GM19372 (cell line): ENCODE measurements at regions not wholly inside any gene's neighbourhood (a gene's known extent, or its start where the extent isn't known, plus 50 kb on each side); places are given as distances from the start of the nearest gene placed in this dataset.

Experiments
- ATAC-seq: cut with Tn5 transposase; IDR thresholded peaks from one replicate; pipeline ENCODE4 v1.9.1; 2021; ENCODE audit warnings: mild to moderate bottlenecking, low read depth, moderate library complexity; ENCODE audit not compliant: unreplicated experiment

GRCh38 chr14:98758440-98758839, 513.6 kb downstream of the BCL11B start:
- ATAC-seq: no peak

DNA sequence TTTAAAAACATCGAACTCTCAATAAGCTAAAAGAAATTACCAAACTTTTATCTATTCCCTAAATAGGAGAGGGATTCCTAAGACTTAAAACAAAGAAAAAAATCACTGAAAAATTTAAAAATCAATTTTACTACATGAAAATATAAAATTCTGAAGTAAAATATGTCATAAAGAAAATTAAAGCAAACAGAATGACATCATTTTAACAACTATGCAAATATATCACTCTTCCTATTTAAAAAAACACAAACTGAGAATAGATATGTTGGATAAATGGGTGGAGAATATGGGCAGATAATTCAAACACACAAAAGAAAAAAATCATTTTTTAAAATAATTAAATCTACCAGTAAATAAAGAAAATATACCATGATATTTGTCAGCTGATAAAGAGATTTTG, 510.0 kb downstream of the BCL11B start:
- no peak for ATAC-seq

- ATAC-seq: no peak
These were observed 505.2 kb downstream of the BCL11B start for GRCh38 chr14:98766818-98767217.

DNA sequence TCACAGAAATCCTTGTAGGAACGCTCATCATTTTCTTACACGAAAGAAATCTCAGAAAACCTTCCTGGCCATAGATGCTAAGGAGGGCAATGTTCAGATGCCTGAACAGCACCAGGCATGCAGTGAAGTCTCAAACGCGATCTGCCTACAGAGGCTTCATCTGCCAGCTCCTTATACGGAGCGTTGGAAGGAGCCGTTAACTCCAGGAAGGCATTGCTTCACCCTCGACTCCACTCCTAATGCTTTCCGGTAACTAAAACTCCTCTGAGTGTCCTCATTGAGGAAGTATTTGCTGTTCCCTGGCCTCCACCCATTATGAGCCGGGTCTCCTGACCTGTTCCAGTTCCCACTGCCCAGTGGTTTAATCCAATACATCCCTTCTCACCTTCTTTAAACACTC, 502.7 kb downstream of the BCL11B start:
- ATAC-seq: no peak

- ATAC-seq: no peak
These were observed 501.8 kb downstream of the BCL11B start for GRCh38 chr14:98770151-98770550.

GRCh38 chr14:98773814-98774213, 498.2 kb downstream of the BCL11B start:
- ATAC-seq: no peak

- ATAC-seq: no peak
These were observed 496.1 kb downstream of the BCL11B start for GRCh38 chr14:98775892-98776291.

- ATAC-seq: no peak
These were observed 489.9 kb downstream of the BCL11B start for GRCh38 chr14:98782062-98782461.

DNA sequence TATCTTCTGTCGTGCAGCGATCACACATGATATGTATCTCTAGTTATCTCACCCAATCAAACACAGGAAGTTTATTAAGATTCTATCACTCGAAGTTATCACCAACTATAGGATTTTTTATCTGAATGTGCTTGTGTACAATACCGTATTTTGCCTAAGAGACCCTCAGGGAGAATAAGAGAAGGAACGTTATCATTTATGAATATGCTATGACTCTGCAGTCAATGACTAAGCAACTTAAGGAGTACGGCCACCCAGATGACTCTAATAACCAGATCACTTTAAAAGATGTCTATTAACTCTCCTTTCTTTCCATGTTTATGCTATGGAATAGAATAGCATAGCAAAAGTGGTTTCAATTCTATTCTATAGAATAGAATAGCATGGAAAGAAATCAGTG, 486.4 kb downstream of the BCL11B start:
- no peak for ATAC-seq

DNA sequence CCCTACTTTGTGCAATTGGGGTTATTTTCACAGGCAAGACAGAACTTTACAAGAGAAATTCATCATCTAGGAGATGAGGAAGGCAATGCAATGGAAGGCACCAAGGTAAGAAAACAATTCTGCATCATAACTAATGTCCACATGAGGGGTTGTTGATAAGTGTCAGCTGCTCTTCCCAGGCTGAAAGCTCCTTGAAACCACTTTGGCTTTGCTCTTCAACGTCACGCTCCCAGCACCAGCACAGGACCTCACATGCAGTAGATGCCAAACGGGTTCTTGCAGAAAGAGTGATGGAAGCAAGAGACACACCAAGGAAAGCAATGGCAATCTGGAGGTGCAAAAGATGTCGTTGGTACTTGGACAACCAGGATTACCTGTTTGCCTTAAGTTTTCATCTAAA, 485.5 kb downstream of the BCL11B start:
- ATAC-seq: no peak

- ATAC-seq: no peak
These were observed 480.3 kb downstream of the BCL11B start for GRCh38 chr14:98791661-98792060.

DNA sequence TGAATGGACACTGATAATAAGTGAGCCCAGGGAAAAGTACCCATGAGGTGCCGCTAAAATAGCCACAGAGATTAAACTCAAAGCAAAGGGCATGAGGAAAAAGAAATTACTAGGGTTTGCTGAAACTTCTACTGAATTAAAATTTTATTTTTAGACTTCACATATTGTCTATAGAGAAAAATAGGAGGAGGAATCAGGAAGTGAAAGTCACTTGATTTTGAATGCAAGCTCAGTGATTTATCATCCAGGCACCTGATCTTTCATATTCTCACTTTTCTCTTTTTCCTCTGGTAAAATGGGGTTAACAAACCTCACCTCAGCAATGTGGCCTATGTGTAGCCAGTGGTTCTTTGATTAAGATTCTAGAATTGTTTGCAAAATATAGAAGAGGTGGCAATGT, 479.8 kb downstream of the BCL11B start:
- ATAC-seq: no peak

- ATAC-seq: no peak
These were observed 473.9 kb downstream of the BCL11B start for GRCh38 chr14:98798099-98798498.

DNA sequence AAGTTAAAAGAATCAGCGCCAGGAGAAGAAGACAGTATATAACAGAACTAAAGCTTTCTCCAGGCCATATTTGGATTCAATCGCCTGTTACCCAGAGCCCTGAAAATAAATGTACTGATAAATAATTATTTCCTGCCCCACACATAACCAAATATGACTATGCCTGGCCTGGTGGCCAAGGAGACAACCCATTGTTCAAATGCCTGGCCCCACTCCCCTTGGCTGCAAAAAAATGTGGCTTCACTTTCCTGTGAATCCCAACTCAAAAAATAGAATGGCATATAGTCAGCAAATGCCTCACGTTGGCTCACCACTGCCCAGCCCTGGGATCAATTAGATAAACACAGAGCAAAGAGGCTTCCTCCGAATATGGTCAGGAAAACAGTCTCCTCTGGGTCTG, 472.1 kb downstream of the BCL11B start:
- ATAC-seq: no peak

- ATAC-seq: no peak
These were observed 470.0 kb downstream of the BCL11B start for GRCh38 chr14:98802044-98802443.

DNA sequence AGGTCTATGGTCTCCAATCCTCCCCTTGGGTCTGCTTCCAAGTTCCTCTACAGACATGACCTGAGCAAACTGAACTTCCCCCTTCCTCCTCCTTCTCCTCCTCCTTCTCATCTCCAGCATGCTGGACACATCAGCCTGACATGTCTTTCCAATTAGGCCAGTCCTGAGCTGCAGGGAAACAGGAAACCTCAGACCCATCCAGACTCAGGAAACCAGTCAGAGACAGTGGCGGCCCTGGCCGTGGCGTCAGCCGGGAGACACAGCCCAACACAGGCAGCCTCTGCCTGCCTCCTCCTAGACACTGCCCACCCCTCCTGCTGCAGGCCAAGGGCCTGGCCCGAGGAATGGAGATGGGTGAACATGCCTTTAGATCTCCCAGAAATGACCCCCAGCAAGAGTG, 468.8 kb downstream of the BCL11B start:
- ATAC-seq: no peak

DNA sequence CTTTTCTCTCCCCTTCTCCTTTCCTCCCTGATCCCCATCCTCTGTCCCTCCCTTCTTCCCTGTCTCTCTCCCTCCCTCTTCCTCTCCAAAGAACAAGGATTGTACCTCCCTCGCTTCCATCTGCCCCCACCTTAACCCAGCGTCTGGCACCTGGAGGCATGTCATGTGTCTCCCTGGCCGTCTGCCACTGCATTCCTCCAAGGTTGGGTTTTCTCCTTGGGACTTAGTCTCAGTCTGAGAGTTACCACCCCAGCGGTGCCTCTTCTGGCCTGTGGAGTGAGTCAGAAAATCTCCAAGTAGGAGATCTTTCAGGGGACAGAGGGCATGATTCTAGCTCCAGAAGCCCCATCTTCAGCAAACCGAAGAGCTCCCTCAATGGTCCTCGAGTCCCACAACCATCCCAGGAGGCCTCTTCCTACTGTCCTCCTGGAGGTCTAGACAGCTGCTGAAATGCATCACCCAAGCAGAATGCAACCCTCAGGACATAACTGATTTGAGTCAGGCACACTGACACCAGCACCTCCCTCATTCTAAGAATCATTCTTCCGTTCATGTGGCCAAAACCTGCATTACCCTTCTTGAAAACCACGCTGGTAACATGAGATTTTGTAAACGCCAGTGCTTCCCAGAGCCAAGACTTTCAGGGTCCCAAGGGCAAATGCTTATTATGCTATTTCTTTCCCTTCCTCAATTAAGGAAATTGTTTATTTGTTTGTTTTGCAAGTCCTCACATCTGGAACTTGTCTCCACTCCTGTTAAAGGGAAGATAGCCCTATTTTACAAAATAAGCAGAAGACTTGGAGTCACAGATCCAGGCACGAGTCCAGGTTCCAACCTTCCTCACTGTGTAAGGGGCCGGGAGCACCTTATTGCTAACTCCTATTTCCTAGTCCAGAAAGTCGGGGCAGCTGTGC, 463.2 kb downstream of the BCL11B start:
- ATAC-seq: no peak

DNA sequence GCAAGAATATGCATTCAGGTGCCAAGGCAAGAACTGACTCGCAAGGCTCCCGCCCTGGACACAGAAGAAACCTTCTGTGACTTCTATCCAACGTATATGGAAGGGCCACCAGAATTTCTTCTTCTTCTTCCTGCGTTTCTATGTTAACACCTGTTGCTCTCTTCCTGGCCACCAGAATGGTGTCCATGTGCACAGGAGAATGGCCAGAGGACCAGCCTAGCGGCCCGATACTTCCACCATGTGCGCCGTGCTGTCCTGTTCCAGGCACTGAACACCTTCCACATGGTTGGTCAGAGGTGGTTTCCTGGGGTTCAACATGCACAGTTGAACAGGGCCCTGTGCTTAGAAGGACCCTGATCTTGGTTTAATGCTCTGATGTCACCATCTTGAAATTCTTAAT, 455.8 kb downstream of the BCL11B start:
- no peak for ATAC-seq

DNA sequence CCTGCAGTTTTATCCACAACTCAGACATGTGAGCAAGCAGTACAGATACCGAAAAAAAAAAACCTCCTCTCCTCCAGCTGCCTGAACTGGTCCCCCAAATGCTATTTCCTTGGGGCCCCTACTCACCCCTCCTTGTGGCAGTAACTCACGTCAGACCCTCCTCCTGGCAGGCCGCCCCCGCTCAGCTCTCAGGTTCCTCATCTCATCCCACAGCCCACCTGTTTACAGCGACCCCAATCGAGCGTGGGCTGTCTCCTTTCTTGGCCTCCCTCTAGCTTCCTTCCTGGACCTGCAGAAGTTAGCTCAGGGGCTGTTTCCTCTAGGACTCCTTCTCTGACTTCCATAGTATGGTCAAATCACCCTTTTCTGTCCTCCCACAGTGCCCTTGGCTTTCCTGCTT, 455.3 kb downstream of the BCL11B start:
- ATAC-seq: no peak

DNA sequence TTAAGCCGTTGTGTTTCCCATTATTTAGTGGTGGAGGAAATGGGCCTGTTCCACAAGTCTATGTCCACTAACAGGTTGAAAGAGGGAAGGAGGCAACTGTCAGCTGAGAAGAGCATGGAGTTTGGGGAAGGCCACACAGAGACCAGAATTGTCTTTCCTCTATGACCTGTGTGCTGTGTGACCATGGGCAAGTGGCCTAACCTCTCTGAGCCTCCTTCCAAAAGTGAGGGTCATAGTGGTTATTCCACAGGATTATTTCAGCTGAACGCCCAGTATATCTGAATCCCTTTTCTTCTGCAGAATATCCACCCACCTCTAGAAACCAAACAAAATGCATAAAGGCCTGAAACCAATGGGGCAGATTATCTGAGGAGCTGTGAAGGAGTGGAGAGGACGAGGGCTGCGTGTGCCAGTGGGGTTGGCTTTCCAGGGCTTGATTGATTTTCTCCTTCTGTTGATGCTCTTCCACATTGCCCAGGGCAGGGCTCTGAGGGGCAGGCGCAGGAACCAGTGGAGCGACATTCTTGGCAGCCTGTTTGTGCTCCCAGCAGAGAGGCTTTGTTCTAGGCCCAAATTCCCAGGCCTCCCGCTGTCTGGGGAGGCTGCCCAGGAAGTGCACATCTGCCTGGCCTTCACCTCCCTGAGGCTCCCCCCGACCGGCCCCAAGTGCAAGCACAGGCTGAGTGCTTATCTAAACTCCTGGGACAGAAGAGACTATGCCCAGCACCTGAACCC, 452.7 kb downstream of the BCL11B start:
- no peak for ATAC-seq

GRCh38 chr14:98819867-98820206, 452.2 kb downstream of the BCL11B start:
- ATAC-seq: no peak

DNA sequence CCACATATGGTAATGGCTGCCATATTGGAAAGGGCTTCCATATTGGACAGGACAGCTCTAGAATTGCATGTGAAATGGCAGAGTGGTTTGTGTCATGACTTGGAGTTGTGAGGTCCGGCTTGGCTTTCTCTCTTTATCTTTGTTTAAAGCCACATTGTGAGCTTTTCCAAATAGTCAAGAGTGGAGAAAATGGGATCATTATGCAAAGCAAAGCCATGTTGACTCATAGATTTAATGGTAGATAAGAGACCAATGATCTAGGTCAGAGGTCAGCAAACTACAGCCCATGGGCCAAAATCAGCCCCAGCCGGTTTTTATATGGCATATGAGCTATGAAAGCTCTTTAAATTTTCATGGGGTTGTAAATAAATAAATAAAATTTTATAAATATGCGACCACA, 449.1 kb downstream of the BCL11B start:
- ATAC-seq: no peak
